GM12891 (cell line): ENCODE measurements at regions not wholly inside any gene's neighbourhood (a gene's known extent, or its start where the extent isn't known, plus 50 kb on each side); places are given as distances from the start of the nearest gene placed in this dataset.

Experiments used
- PAX5 ChIP-seq: IDR thresholded peaks from 2 replicates; pipeline ENCODE4 v1.6.1; 2011; ENCODE audit warnings: low read length, moderate library complexity, mild to moderate bottlenecking; ENCODE audit not compliant: insufficient read depth, severe bottlenecking
- POLR2A ChIP-seq: IDR thresholded peaks from 2 replicates; pipeline ENCODE4 v1.6.1; 2011; ENCODE audit warnings: low read depth, low read length, control low read depth
- POLR2AphosphoS5 ChIP-seq: IDR thresholded peaks from 2 replicates; pipeline ENCODE4 v1.6.1; 2011; ENCODE audit warnings: low read depth, low read length, control low read depth
- SPI1 ChIP-seq: IDR thresholded peaks from 2 replicates; pipeline ENCODE4 v1.6.1; 2011; ENCODE audit warnings: low read depth, low read length, control low read depth
- TAF1 ChIP-seq: IDR thresholded peaks from 2 replicates; pipeline ENCODE4 v1.6.1; 2011; ENCODE audit warnings: low read depth, low read length, control low read depth

- TF ChIP-seq POLR2A (no peak), POLR2AphosphoS5 (no peak), TAF1 (no peak), PAX5 (no peak), SPI1 (no peak)
Observed at GRCh38 chr4:57412259-57413054, 302.3 kb upstream of the IGFBP7 start.
